ENCODE measurements at regions not wholly inside any gene's neighbourhood (a gene's known extent, or its start where the extent isn't known, plus 50 kb on each side); places are given as distances from the start of the nearest gene placed in this dataset.

DNA sequence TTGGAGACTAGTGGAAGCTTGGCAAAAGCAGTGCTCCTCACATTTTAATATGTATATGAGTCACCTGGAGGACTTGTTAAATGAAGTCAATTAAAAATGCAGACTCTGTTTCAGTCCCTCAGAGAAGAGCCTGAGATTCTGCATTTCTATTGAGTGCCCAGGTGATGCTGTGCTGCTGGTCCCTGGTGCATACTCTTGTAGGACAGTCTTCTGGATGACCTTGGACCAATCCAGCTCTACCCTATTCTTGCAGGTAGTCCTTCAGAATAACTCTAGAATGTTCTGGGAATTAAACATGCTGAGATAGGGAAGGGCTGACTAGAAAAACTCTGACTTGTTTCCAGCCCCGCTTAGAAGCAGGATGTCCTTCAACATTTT lies 115.9 kb downstream of the CASP12 start:
- TF ChIP-seq, protein P1, sequence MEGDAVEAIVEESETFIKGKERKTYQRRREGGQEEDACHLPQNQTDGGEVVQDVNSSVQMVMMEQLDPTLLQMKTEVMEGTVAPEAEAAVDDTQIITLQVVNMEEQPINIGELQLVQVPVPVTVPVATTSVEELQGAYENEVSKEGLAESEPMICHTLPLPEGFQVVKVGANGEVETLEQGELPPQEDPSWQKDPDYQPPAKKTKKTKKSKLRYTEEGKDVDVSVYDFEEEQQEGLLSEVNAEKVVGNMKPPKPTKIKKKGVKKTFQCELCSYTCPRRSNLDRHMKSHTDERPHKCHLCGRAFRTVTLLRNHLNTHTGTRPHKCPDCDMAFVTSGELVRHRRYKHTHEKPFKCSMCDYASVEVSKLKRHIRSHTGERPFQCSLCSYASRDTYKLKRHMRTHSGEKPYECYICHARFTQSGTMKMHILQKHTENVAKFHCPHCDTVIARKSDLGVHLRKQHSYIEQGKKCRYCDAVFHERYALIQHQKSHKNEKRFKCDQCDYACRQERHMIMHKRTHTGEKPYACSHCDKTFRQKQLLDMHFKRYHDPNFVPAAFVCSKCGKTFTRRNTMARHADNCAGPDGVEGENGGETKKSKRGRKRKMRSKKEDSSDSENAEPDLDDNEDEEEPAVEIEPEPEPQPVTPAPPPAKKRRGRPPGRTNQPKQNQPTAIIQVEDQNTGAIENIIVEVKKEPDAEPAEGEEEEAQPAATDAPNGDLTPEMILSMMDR (IDR thresholded peaks at IDR 0.05 in 4 of 5, conservative IDR thresholded peaks at IDR 0.05 in 1 of 5), result no peak
- TF ChIP-seq POLR2A (IDR thresholded peaks at IDR 0.05), result no peak
